NCI-H2029 treated with DMSO at 0.1 percent for 48 hours (cell line): ENCODE measurements at regions not wholly inside any gene's neighbourhood (a gene's known extent, or its start where the extent isn't known, plus 50 kb on each side); places are given as distances from the start of the nearest gene placed in this dataset.

Experiments
- DNase-seq: peaks from one replicate; lab custom pipeline; 2025; lab: John Stamatoyannopoulos, UW

GRCh38 chr16:55169780-55170179, 154.2 kb upstream of the IRX6 start:
- DNase-seq = no peak

DNA sequence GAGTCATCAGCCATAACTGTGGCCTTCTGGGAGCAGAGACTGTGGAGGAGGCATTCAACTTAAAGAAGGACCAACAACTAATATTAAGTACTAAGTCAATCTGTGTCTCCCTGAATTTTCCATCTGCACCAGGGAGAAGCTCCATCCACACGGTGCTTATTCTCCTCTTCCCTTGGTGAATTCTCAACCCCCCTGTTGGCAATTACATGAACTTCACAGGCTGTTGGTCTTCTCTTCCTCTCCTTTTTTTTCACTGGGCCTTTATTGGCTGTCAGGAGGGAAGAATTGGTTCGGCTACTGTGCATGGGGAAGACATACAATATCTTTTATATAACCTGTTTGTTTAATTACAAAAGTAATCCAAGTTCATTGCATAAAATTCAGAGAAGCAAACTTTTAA, 152.8 kb upstream of the IRX6 start:
- no peak for DNase-seq

DNA sequence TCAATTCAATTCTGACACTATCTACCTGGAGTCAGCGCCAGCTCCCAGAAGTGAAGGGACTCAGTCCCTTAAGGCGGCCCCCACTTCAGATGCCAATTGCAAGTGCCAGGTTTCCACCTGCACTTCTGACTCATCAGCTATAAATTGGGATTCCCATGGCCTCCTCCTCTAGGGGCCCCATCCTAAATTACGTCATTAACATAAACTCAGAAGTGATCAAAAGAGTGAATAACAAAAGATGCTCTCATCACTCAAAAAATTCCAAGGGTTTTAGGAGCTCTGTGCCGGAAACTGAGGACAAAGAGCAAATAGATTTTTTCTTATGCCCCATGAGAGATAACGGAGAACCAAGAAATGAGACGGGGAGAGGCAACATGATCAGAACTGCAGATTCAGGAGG, 148.6 kb upstream of the IRX6 start:
- DNase-seq = no peak

DNA sequence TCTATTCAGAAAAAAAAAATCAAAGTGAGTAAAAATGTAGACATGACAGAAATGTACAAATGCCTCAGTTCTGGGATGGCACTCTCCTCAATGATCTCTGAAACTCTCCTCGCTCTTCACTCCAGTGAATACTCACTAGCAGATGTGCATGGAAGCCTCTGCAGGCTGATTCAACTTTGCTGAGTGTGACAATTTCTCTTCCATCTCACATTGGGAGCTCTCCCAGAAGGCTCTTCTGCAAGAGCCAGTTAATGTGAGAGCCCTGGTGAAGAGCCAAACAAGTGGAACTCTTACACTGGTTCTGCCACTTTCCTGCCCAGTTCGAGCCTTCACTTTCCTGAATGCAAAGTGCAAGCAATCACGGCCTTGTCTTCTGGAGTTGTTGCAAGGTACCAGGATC, 147.1 kb upstream of the IRX6 start:
- no peak for DNase-seq

- DNase-seq = no peak
Measured at GRCh38 chr16:55179411-55179810, 144.6 kb upstream of the IRX6 start.

DNA sequence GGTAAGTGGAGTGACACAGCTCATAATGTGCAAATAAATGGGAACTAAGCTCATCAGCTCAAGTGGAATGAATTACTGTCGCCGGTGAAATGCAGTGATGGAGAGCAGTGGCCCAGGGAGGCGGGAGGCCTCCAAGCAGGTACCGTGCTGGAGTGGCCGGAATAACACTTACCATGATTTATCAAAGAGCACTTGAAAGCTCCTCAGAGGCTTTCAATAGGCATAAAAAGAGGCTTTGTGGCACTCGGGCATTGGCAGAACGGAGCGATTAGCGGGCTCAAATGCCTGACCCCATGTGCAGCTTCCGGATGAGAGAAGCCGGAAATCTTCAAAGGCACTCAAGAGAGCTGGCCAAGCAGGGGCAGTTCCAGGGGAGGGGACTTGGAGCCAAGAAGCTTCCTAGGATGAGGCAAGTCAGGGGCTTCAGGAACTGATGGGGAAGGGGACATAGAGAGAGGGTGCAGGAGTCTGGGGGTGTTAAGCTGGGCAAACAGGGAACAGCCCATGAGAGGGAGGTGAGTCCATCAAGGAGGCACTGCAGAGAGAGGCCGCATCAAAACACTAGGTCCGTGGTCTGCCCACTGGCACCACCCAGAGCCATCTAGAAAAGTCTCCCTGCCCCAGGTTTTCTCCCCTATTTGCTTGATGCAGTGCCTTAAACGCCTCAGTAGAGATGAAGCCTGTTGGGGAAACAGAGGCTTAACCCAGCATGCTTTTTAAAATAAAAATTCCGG, 144.0 kb upstream of the IRX6 start:
- DNase-seq = peak; percentile 86

DNA sequence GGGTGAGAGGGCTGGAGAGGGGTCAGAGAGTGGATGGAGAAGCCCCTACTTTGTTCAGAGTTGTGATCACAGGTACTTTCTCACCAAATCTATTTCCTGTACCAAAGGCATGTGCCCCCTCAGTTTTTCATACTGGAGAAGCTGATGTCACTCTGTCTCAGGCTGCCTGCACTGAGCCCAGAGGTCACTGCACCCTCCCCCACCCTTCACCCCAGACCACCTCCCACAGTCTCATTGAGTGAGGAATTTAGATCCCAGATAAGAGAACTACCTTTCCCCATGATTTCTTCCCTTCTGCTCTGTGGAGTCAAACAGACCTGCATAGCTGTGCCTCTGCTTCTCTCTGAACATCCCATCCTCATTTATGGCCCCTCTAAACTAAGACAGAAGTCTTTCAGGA, 140.0 kb upstream of the IRX6 start:
- DNase-seq = no peak

GRCh38 chr16:55184619-55185018, 139.4 kb upstream of the IRX6 start:
- no peak for DNase-seq

GRCh38 chr16:55189224-55189623, 134.8 kb upstream of the IRX6 start:
- DNase-seq = no peak

- DNase-seq = no peak
Measured at GRCh38 chr16:55189682-55190636, 134.0 kb upstream of the IRX6 start.

GRCh38 chr16:55192734-55193133, 131.3 kb upstream of the IRX6 start:
- no peak for DNase-seq

- no peak for DNase-seq
Measured at GRCh38 chr16:55203570-55203969, 120.4 kb upstream of the IRX6 start.

GRCh38 chr16:55204069-55204468, 119.9 kb upstream of the IRX6 start:
- DNase-seq = no peak

DNA sequence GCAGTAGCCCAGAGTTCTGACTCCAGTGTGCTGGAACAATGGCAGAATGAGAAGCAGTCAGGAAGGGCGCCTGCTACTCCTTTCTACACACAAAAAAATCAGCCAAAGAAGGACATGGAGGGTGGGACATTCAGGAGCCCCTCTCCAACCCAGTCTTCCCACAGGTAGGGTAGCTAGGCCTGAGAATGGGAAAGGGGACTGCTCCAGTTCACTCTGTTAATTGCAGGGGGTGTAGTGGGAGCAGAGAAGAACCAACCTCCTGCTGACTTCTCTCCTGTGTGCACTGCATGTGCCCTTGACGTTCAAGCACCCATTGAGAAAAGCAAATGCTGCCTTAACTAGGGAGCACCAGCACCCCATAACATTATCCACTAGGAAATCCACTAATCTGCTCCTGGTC, 119.1 kb upstream of the IRX6 start:
- no peak for DNase-seq

GRCh38 chr16:55207693-55208428, 116.1 kb upstream of the IRX6 start:
- no peak for DNase-seq

DNA sequence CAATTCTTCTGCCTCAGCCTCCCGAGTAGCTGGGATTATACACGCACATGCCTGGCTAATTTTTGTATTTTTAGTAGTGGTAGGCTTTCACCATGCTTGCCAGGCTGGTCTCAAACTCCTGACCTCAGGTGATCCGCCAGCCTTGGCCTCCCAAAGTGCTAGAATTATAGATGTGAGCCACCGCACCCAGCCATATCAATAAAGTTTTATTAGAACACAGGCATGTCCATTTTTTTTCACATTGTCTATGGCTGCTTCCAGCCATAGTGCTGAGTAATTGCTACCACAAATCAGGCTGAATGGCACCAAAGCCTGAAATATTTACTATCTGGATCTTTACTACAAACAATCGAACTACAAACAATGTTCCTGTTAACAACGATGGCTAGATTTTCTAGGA, 114.4 kb upstream of the IRX6 start:
- DNase-seq = no peak

- no peak for DNase-seq
Measured at GRCh38 chr16:55212791-55213190, 111.2 kb upstream of the IRX6 start.

DNA sequence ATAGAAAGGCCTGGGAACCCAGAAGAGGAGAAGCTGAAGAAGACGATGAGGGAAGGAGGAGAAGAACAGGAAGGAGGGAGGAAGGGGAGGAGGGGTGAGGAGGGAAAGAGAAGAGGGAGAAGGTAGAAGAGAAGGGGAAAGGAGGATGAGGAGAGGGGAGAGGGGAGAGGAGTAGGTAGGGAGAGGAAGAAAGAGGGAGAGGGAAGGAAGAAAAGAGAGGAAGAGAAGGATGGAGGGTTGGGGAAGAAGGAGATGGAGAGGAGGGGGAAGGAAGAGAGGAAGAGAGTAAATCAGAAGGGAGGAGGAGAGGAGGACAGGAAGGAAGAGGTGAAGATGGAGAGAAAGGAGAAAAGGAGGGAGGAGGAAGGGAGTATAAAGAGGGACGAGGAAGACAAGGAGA, 109.6 kb upstream of the IRX6 start:
- DNase-seq = no peak

DNA sequence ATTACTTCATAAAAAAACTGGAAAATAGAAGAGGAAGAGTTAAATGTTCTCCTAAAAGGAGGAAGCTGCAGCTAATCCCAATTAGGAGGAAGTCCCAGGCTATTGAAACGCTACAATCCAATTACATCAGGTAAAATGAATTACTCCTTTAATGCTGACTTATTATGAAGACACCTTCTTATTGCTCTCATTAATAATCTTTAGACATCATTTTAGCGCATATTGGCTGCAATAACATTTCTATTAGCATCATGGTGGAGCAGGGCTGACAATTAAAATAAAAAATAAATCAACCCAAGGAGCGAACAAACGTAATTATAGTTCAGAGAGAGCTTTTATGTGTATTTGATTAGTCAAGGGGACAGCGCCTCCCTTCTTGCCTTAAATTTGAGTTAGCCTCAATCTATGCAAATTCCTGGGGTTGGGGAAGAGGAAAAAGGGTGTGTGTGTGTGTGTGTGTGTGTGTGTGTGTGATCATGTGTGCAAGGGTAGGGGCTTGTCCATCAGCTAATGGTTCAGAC, 109.0 kb upstream of the IRX6 start:
- no peak for DNase-seq

DNA sequence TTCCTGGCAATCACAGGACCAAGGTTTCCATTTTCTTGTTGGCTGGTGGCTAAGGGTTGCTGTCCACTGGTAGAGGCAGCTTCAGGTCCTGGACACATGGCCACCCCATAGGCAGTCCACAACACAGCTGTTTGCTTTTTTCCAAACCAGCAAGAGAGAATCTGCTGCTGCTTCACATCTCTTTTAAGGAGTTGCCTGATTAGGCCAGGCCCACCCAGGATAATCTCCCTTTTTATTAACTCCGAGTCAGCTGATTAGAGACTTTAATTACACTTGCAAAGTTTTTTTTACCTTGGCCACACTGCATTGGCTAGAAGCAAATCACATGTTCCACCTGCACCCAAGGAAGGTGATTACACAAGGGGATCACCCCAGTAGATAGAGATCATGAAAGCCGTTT, 106.6 kb upstream of the IRX6 start:
- DNase-seq = no peak

DNA sequence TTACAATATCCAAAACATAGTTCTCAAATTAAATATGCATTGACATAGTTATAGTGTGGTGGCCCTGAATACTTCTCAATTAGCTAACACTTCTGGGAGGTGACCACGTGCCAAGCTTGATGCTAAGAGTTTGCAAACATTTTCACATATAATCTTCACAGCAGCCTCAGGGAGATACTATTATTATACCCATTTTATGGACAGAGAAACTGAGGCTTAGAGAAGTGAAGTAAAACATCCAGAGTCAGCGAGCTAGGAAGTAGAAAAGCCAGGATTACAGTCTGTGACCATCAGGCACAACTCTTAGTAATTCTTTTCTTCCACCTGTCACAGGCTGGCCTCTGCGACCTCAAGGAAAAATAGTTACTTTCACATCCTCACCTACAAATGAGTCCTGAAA, 102.2 kb upstream of the IRX6 start:
- DNase-seq = no peak

- DNase-seq = no peak
Measured at GRCh38 chr16:55222486-55222885, 101.5 kb upstream of the IRX6 start.
